K562 (cell line): ENCODE measurements at regions not wholly inside any gene's neighbourhood (a gene's known extent, or its start where the extent isn't known, plus 50 kb on each side); places are given as distances from the start of the nearest gene placed in this dataset.
A peak's percentile ranks its signal among the peaks of the same experiment; 100 is the strongest.

Source experiments
- C11orf30 ChIP-seq: fragments of 450-650 bp; IDR thresholded peaks from 2 replicates; pipeline ENCODE4 v1.6.1; 2016; ENCODE audit warnings: low read depth, mild to moderate bottlenecking
- CBX8 ChIP-seq: fragments of 200-600 bp; sonication (generic); IDR thresholded peaks from 2 replicates; pipeline ENCODE4 v1.6.1; 2012; ENCODE audit warnings: borderline replicate concordance, mixed run types, low read depth, mild to moderate bottlenecking, moderate library complexity, mixed read lengths, low read length, control low read depth, inconsistent platforms; ENCODE audit not compliant: poor library complexity, severe bottlenecking; ENCODE audit errors: extremely low read depth
- FOXM1 ChIP-seq, 2 experiments: fragments of 450-650 bp in 1 of 2; sonication (generic) in 1 of 2; formaldehyde crosslinking in 1 of 2; IDR thresholded peaks; 2 replicates each; pipeline versions ENCODE4 v1.6.1 to v1.9.0; 2017 to 2022; ENCODE audit warnings: low read depth in 2 of 2, mild to moderate bottlenecking in 2 of 2, missing genetic modification reagents in 1 of 2, moderate library complexity in 1 of 2
- MAFF ChIP-seq: IDR thresholded peaks from 2 replicates; pipeline ENCODE4 v1.6.1; 2012; ENCODE audit warnings: low read length, improper control_type of control experiment
- MAFK ChIP-seq: IDR thresholded peaks from 2 replicates; pipeline ENCODE4 v1.6.1; 2011; ENCODE audit warnings: low read length, improper control_type of control experiment
- MED1 ChIP-seq: sonication (generic); formaldehyde crosslinking; IDR thresholded peaks from 2 replicates; pipeline ENCODE4 v1.8.1; 2023; ENCODE audit warnings: missing genetic modification reagents, borderline replicate concordance
- NFIX ChIP-seq: fragments of 250-450 bp; sonication (Bioruptor Pico); IDR thresholded peaks from 2 replicates; pipeline ENCODE4 v1.4.0; 2020; ENCODE audit warnings: low read depth, mild to moderate bottlenecking, moderate library complexity
- PCBP1 ChIP-seq: fragments of 200-400 bp; formaldehyde crosslinking; IDR thresholded peaks from 2 replicates; pipeline ENCODE4 v1.6.1; 2018; ENCODE audit warnings: mild to moderate bottlenecking, low read depth, low read length; ENCODE audit not compliant: poor library complexity, severe bottlenecking
- POLR2G ChIP-seq: fragments of 200-400 bp; formaldehyde crosslinking; IDR thresholded peaks from 2 replicates; pipeline ENCODE4 v1.6.1; 2017; ENCODE audit warnings: low read depth, mild to moderate bottlenecking, antibody characterized with exemption, low read length, moderate library complexity
- RBM39 ChIP-seq: fragments of 200-400 bp; formaldehyde crosslinking; optimal IDR thresholded peaks from 2 replicates; pipeline ENCODE3; 2018; ENCODE audit warnings: low read depth, low read length
- RERE ChIP-seq: sonication (generic); formaldehyde crosslinking; IDR thresholded peaks from 2 replicates; pipeline ENCODE4 v1.8.0; 2023; ENCODE audit warnings: missing genetic modification reagents, mild to moderate bottlenecking, borderline replicate concordance
- SFPQ ChIP-seq: fragments of 200-400 bp; formaldehyde crosslinking; IDR thresholded peaks from 2 replicates; pipeline ENCODE4 v1.6.1; 2017; ENCODE audit warnings: mild to moderate bottlenecking, low read depth, low read length, moderate library complexity
- SIX5 ChIP-seq, 2 experiments: IDR thresholded peaks; 2 replicates each; pipeline ENCODE4 v1.6.1; 2011; ENCODE audit warnings: low read length in 2 of 2, borderline replicate concordance in 1 of 2, low read depth in 1 of 2, mild to moderate bottlenecking in 1 of 2, moderate library complexity in 1 of 2; ENCODE audit not compliant: insufficient read depth in 1 of 2
- SMAD2 ChIP-seq: fragments of 150-350 bp; IDR thresholded peaks from 2 replicates; pipeline ENCODE4 v1.6.1; 2014; ENCODE audit warnings: low read depth, mild to moderate bottlenecking, low read length
- SNIP1 ChIP-seq: fragments of 450-650 bp; IDR thresholded peaks from 2 replicates; pipeline ENCODE4 v1.7.1; 2017; ENCODE audit warnings: low read depth, mild to moderate bottlenecking
- ZNF121 ChIP-seq: sonication (generic); formaldehyde crosslinking; conservative IDR thresholded peaks from 2 replicates; pipeline ENCODE4 v1.8.0; 2022; ENCODE audit warnings: missing genetic modification reagents
- ZNF232 ChIP-seq: sonication (generic); formaldehyde crosslinking; IDR thresholded peaks from 2 replicates; pipeline ENCODE4 v1.8.0; 2022; ENCODE audit warnings: mild to moderate bottlenecking, missing genetic modification reagents
- ZNF274 ChIP-seq: IDR thresholded peaks from 2 replicates; pipeline ENCODE4 v1.6.1; 2011; ENCODE audit warnings: low read depth, mild to moderate bottlenecking, low read length, moderate library complexity, borderline replicate concordance
- ZNF316 ChIP-seq: fragments of 450-650 bp; IDR thresholded peaks from 2 replicates; pipeline ENCODE4 v1.6.1; 2016

- TF ChIP-seq FOXM1 (IDR thresholded peaks at IDR 0.05; ENCODE audit: low read depth) = no peak
- no peak for TF ChIP-seq FOXM1 (CRISPR knock-in tag; IDR thresholded peaks at IDR 0.05; ENCODE audit: low read depth)
- TF ChIP-seq MED1 (CRISPR knock-in tag) = no peak
- TF ChIP-seq NFIX (CRISPR knock-in tag) = no peak
- TF ChIP-seq MAFF = peak; percentile 9; the same call in 1 of the 2 replicates
- peak; percentile 46; the same call in 1 of the 2 replicates for TF ChIP-seq C11orf30
- no peak for TF ChIP-seq ZNF274
- no peak for TF ChIP-seq POLR2G
- no peak for TF ChIP-seq ZNF121 (CRISPR knock-in tag)
- no peak for TF ChIP-seq SMAD2
- TF ChIP-seq ZNF316 = peak; percentile 66
- TF ChIP-seq ZNF232 = no peak
- no peak for TF ChIP-seq CBX8
- no peak for TF ChIP-seq RBM39
- no peak for TF ChIP-seq RERE (CRISPR knock-in tag)
- no peak for TF ChIP-seq SFPQ
- TF ChIP-seq PCBP1 = no peak
- TF ChIP-seq SNIP1 = no peak
- TF ChIP-seq SIX5 (IDR thresholded peaks at IDR 0.05; ENCODE audit: borderline replicate concordance in 1 of 2, insufficient read depth in 1 of 2, low read depth in 1 of 2, low read length in 2 of 2) = no peak
- 0 out of 2 replicates have a peak, but pooled peaks have one; percentile 14 for TF ChIP-seq MAFK
Observed at GRCh38 chr20:1737134-1737533, 79.6 kb upstream of the SIRPG start (continued).
